H9 (cell line): ENCODE measurements at regions not wholly inside any gene's neighbourhood (a gene's known extent, or its start where the extent isn't known, plus 50 kb on each side); places are given as distances from the start of the nearest gene placed in this dataset.
"Not testable (repeated sequence)": the region's sequence is repeated elsewhere in the genome, so short reads cannot be mapped to it uniquely, and the experiment has no call there.

ENCODE experiments used
- DNase-seq: peaks from one replicate; pipeline ENCODE4 v3.0.0-alpha.2; 2017
- H2AFZ ChIP-seq: one replicate; pipeline ENCODE4 v1.6.1; 2013; ENCODE audit warnings: mild to moderate bottlenecking, low read length, control low read depth, moderate library complexity
- H2AK5ac ChIP-seq: 2 replicates; pipeline ENCODE4 v1.6.1; 2013; ENCODE audit warnings: low read length, control low read depth, mixed read lengths; ENCODE audit not compliant: insufficient read length
- H2BK120ac ChIP-seq: one replicate; pipeline ENCODE4 v1.6.1; 2013; ENCODE audit warnings: low read depth, mild to moderate bottlenecking, low read length, control low read depth, inconsistent platforms; ENCODE audit not compliant: poor library complexity, severe bottlenecking
- H2BK12ac ChIP-seq: 2 replicates; pipeline ENCODE4 v1.6.1; 2013; ENCODE audit warnings: low read length, control low read depth, mixed read lengths, low read depth; ENCODE audit not compliant: insufficient read length
- H2BK15ac ChIP-seq: 2 replicates; pipeline ENCODE4 v1.6.1; 2013; ENCODE audit warnings: low read depth, low read length, control low read depth
- H2BK20ac ChIP-seq: one replicate; pipeline ENCODE4 v1.6.1; 2013; ENCODE audit warnings: low read depth, mild to moderate bottlenecking, low read length, control low read depth, inconsistent platforms; ENCODE audit not compliant: poor library complexity, severe bottlenecking
- H2BK5ac ChIP-seq: 2 replicates; pipeline ENCODE4 v1.6.1; 2013; ENCODE audit warnings: low read length, control low read depth, mixed read lengths; ENCODE audit not compliant: insufficient read length
- H3K14ac ChIP-seq: 2 replicates; pipeline ENCODE4 v1.6.1; 2013; ENCODE audit warnings: low read length, control low read depth; ENCODE audit not compliant: insufficient read depth
- H3K18ac ChIP-seq: 2 replicates; pipeline ENCODE4 v1.6.1; 2013; ENCODE audit warnings: low read depth, mild to moderate bottlenecking, mixed read lengths, low read length, control low read depth; ENCODE audit not compliant: insufficient read length
- H3K23ac ChIP-seq: 2 replicates; pipeline ENCODE4 v1.6.1; 2013; ENCODE audit warnings: low read length, control low read depth, mixed read lengths, low read depth; ENCODE audit not compliant: insufficient read length
- H3K23me2 ChIP-seq: 2 replicates; pipeline ENCODE4 v1.6.1; 2013; ENCODE audit warnings: low read depth, mild to moderate bottlenecking, mixed read lengths, low read length, control low read depth; ENCODE audit not compliant: insufficient read length, poor library complexity, severe bottlenecking
- H3K27ac ChIP-seq: 2 replicates; pipeline ENCODE4 v1.5.1; 2013; ENCODE audit warnings: low read length, control low read depth, mixed read lengths, low read depth; ENCODE audit not compliant: insufficient read length
- H3K27me3 ChIP-seq: 2 replicates; pipeline ENCODE4 v1.6.1; 2013; ENCODE audit warnings: low read length, control low read depth, inconsistent platforms; ENCODE audit not compliant: insufficient read depth
- H3K4ac ChIP-seq: 2 replicates; pipeline ENCODE4 v1.6.1; 2013; ENCODE audit warnings: low read depth, mild to moderate bottlenecking, control low read depth, inconsistent platforms, low read length, moderate library complexity
- H3K4me1 ChIP-seq: 2 replicates; pipeline ENCODE4 v1.6.1; 2013; ENCODE audit warnings: low read length, control low read depth, inconsistent platforms; ENCODE audit not compliant: insufficient read depth
- H3K4me2 ChIP-seq: 2 replicates; pipeline ENCODE4 v1.6.1; 2013; ENCODE audit warnings: low read length, control low read depth, mixed read lengths; ENCODE audit not compliant: insufficient read length, insufficient read depth
- H3K56ac ChIP-seq: 2 replicates; pipeline ENCODE4 v1.6.1; 2013; ENCODE audit warnings: low read depth, mild to moderate bottlenecking, mixed read lengths, low read length, control low read depth; ENCODE audit not compliant: insufficient read length
- H3K79me1 ChIP-seq: 2 replicates; pipeline ENCODE4 v1.6.1; 2013; ENCODE audit warnings: low read depth, mild to moderate bottlenecking, moderate library complexity, low read length, control low read depth, inconsistent platforms; ENCODE audit not compliant: insufficient read depth, poor library complexity, severe bottlenecking
- H3K79me2 ChIP-seq: 2 replicates; pipeline ENCODE4 v1.6.1; 2013; ENCODE audit warnings: low read length, control low read depth, inconsistent platforms; ENCODE audit not compliant: insufficient read depth
- H3K9ac ChIP-seq: 2 replicates; pipeline ENCODE4 v1.6.1; 2013; ENCODE audit warnings: low read length, control low read depth, mixed read lengths; ENCODE audit not compliant: insufficient read length; ENCODE audit errors: extremely low read depth
- H3K9me3 ChIP-seq: one replicate; pipeline ENCODE4 v1.6.1; 2013; ENCODE audit warnings: low read depth, low read length, inconsistent platforms; ENCODE audit not compliant: control insufficient read depth
- H3T11ph ChIP-seq: one replicate; pipeline ENCODE4 v1.6.1; 2013; ENCODE audit warnings: mild to moderate bottlenecking, low read length, control low read depth, inconsistent platforms
- H4K20me1 ChIP-seq: one replicate; pipeline ENCODE4 v1.6.1; 2013; ENCODE audit not compliant: control insufficient read depth, insufficient read length, insufficient read depth
- H4K5ac ChIP-seq: 2 replicates; pipeline ENCODE4 v1.6.1; 2013; ENCODE audit warnings: low read depth, mild to moderate bottlenecking, mixed read lengths, low read length, control low read depth; ENCODE audit not compliant: insufficient read length
- H4K8ac ChIP-seq: replicated peaks from 2 replicates; pipeline ENCODE4 v1.6.1; 2013; ENCODE audit warnings: low read length, control low read depth, mixed read lengths, low read depth; ENCODE audit not compliant: insufficient read length
- H4K91ac ChIP-seq: 2 replicates; pipeline ENCODE4 v1.6.1; 2013; ENCODE audit warnings: low read depth, mild to moderate bottlenecking, moderate library complexity, mixed read lengths, low read length, control low read depth; ENCODE audit not compliant: insufficient read length
- H3K27ac Mint-ChIP-seq, 3 experiments: 2 replicates in 2 of 3; 3 replicates in 1 of 3; pipeline ENCODE4 v1.8.0; 2020 to 2021; ENCODE audit warnings: mixed read lengths in 3 of 3, mild to moderate bottlenecking in 1 of 3, moderate library complexity in 1 of 3
- H3K27me3 Mint-ChIP-seq: 2 replicates; pipeline ENCODE4 v1.8.0; 2021; ENCODE audit warnings: low read depth, mild to moderate bottlenecking, moderate library complexity, mixed read lengths
- H3K36me3 Mint-ChIP-seq, 3 experiments: 2 replicates in 2 of 3; 3 replicates in 1 of 3; pipeline ENCODE4 v1.8.0; 2020 to 2021; ENCODE audit warnings: low read depth in 3 of 3, mixed read lengths in 3 of 3; ENCODE audit not compliant: insufficient read depth in 1 of 3
- H3K4me1 Mint-ChIP-seq, 2 experiments: 2 replicates each; pipeline ENCODE4 v1.8.0; 2020; ENCODE audit warnings: mixed read lengths in 2 of 2
- H3K4me3 Mint-ChIP-seq, 2 experiments: 2 replicates in 1 of 2; 3 replicates in 1 of 2; pipeline ENCODE4 v1.8.0; 2020 to 2021; ENCODE audit warnings: mild to moderate bottlenecking in 2 of 2, mixed read lengths in 2 of 2, moderate library complexity in 1 of 2
- H3K9me3 Mint-ChIP-seq, 2 experiments: 2 replicates in 1 of 2; 3 replicates in 1 of 2; pipeline ENCODE4 v1.8.0; 2020; ENCODE audit warnings: mild to moderate bottlenecking in 2 of 2, mixed read lengths in 2 of 2, moderate library complexity in 1 of 2
- WGBS: extraction: QIAGEN DNeasy Blood & Tissue Kit; methylation state at CpG from one replicate; pipeline ENCODE4 v1.1.7; 2013; ENCODE audit warnings: missing lambda C conversion rate, low lambda C conversion rate, mixed read lengths; ENCODE audit not compliant: insufficient read length; ENCODE audit errors: extremely low coverage; 5-methylcytosine and 5-hydroxymethylcytosine counted together
- TF ChIP-seq, protein P1 (sequence below): fragments of 200-600 bp; sonication (generic); conservative IDR thresholded peaks from 3 replicates; pipeline ENCODE4 v1.8.0; 2021; ENCODE audit warnings: antibody characterized with exemption, mild to moderate bottlenecking

- Histone ChIP-seq H2BK12ac (no peak overlapping the region), H3K4me1 (no peaks in the 10 kb centered on the region), H3K79me1 (no peaks in the 10 kb centered on the region), H3T11ph (no peak overlapping the region), H4K20me1 (no peaks in the 10 kb centered on the region), H4K91ac (no peak overlapping the region), H3K79me2 (no peaks in the 10 kb centered on the region), H3K9ac (no peak overlapping the region), H3K18ac (no peak overlapping the region), H3K4ac (no peak overlapping the region), H2BK20ac (no peak overlapping the region), H3K23ac (no peak overlapping the region), H3K4me2 (no peak overlapping the region), H4K8ac (no peak overlapping the region), H3K23me2 (no peaks in the 10 kb centered on the region), H3K56ac (no peak overlapping the region), H2BK120ac (no peak overlapping the region), H2AFZ (no peak overlapping the region), H3K27me3 (no peaks in the 10 kb centered on the region), H4K5ac (no peak overlapping the region), H2AK5ac (no peak overlapping the region), H2BK15ac (no peak overlapping the region), H3K9me3 (no peaks in the 10 kb centered on the region), H3K14ac (no peak overlapping the region), H2BK5ac (no peak overlapping the region), H3K27ac (no peak overlapping the region)
- no peak for DNase-seq
- no peaks in the 10 kb centered on the region for H3K4me1 Mint-ChIP-seq
- no peak overlapping the region for H3K4me3 Mint-ChIP-seq
- no peaks in the 10 kb centered on the region for H3K36me3 Mint-ChIP-seq
- TF ChIP-seq, protein P1, sequence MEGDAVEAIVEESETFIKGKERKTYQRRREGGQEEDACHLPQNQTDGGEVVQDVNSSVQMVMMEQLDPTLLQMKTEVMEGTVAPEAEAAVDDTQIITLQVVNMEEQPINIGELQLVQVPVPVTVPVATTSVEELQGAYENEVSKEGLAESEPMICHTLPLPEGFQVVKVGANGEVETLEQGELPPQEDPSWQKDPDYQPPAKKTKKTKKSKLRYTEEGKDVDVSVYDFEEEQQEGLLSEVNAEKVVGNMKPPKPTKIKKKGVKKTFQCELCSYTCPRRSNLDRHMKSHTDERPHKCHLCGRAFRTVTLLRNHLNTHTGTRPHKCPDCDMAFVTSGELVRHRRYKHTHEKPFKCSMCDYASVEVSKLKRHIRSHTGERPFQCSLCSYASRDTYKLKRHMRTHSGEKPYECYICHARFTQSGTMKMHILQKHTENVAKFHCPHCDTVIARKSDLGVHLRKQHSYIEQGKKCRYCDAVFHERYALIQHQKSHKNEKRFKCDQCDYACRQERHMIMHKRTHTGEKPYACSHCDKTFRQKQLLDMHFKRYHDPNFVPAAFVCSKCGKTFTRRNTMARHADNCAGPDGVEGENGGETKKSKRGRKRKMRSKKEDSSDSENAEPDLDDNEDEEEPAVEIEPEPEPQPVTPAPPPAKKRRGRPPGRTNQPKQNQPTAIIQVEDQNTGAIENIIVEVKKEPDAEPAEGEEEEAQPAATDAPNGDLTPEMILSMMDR, result no peak
- no peak overlapping the region for H3K27ac Mint-ChIP-seq
- no peaks in the 10 kb centered on the region for H3K27me3 Mint-ChIP-seq
- no peaks in the 10 kb centered on the region for H3K9me3 Mint-ChIP-seq
- no CpG with 5 or more reads among the region's 1 CpG for WGBS
Observed at GRCh38 chr6:152828431-152828830, 77.8 kb downstream of the VIP start.

GRCh38 chr6:152834366-152834765 lies 83.8 kb downstream of the VIP start:
- not testable (repeated sequence) for H3K4me3 Mint-ChIP-seq, H3K36me3 Mint-ChIP-seq, H3K9me3 Mint-ChIP-seq, H4K8ac ChIP-seq, H3K79me1 ChIP-seq, H3K79me2 ChIP-seq, H4K91ac ChIP-seq, H3T11ph ChIP-seq, H3K4me2 ChIP-seq, H3K27me3 Mint-ChIP-seq, H3K14ac ChIP-seq, H3K9me3 ChIP-seq, H2BK120ac ChIP-seq, H2AFZ ChIP-seq, H3K4me1 ChIP-seq, H4K20me1 ChIP-seq, H2BK20ac ChIP-seq, H2BK12ac ChIP-seq, H4K5ac ChIP-seq, DNase-seq, H3K23ac ChIP-seq, H3K27me3 ChIP-seq, H2BK5ac ChIP-seq, H3K4ac ChIP-seq, H3K9ac ChIP-seq, H3K18ac ChIP-seq, H3K56ac ChIP-seq, H2AK5ac ChIP-seq, H3K23me2 ChIP-seq, H3K27ac ChIP-seq, H2BK15ac ChIP-seq, H3K27ac Mint-ChIP-seq
- WGBS, result no CpG with 5 or more reads among the region's 31 CpGs
- H3K4me1 Mint-ChIP-seq, result peaks cover 6 to 11% of the 10 kb centered on the region in 2 experiments
